Suprapubic skin (tissue), 4 donors: ENCODE measurements at regions not wholly inside any gene's neighbourhood (a gene's known extent, or its start where the extent isn't known, plus 50 kb on each side); places are given as distances from the start of the nearest gene placed in this dataset.

Experiments used
- POLR2A ChIP-seq, 2 donors: fragments of 450-650 bp; IDR thresholded peaks; one replicate each; pipeline ENCODE4 v1.6.1; 2017; ENCODE audit warnings: antibody characterized with exemption in 2 of 2, mild to moderate bottlenecking in 2 of 2, moderate library complexity in 2 of 2
- POLR2AphosphoS5 ChIP-seq, 3 donors: sonication (generic); formaldehyde crosslinking; IDR thresholded peaks; one replicate each; pipeline ENCODE4 v1.6.1; 2017; ENCODE audit warnings: antibody characterized with exemption in 3 of 3
- TF ChIP-seq, protein P1 (sequence below), 2 donors: fragments of 200-600 bp in 1 of 2; fragments of 450-650 bp in 1 of 2; sonication (generic) in 1 of 2; IDR thresholded peaks; one replicate each; pipeline ENCODE4 v1.5.1; 2016 to 2019; ENCODE audit warnings: antibody characterized with exemption in 2 of 2, mild to moderate bottlenecking in 1 of 2, moderate library complexity in 1 of 2

DNA sequence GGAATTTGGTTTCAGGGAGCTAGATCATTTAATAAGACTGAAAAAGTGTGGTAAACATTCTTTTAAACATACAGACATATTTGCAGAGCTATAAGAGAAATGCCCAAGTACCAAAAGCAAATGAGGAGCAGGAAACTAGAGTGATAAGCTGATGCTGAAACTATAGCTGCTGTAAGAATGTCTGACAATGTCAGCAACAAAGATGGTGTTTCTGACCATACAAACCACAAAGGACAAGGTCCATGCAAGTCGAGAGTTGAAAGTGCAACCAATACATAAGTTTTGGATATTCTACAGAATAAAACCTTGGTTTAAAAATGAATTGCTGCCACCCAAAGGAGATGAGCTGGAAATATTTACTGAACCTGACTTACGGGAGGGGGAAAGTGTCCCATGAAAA, 610.2 kb downstream of the TBL1XR1 start:
- TF ChIP-seq, protein P1, sequence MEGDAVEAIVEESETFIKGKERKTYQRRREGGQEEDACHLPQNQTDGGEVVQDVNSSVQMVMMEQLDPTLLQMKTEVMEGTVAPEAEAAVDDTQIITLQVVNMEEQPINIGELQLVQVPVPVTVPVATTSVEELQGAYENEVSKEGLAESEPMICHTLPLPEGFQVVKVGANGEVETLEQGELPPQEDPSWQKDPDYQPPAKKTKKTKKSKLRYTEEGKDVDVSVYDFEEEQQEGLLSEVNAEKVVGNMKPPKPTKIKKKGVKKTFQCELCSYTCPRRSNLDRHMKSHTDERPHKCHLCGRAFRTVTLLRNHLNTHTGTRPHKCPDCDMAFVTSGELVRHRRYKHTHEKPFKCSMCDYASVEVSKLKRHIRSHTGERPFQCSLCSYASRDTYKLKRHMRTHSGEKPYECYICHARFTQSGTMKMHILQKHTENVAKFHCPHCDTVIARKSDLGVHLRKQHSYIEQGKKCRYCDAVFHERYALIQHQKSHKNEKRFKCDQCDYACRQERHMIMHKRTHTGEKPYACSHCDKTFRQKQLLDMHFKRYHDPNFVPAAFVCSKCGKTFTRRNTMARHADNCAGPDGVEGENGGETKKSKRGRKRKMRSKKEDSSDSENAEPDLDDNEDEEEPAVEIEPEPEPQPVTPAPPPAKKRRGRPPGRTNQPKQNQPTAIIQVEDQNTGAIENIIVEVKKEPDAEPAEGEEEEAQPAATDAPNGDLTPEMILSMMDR (IDR thresholded peaks at IDR 0.05) = no peak
- TF ChIP-seq POLR2A (IDR thresholded peaks at IDR 0.05) (no peak), POLR2AphosphoS5 (IDR thresholded peaks at IDR 0.05) (no peak)
